Ascending aorta (tissue), 2 donors: ENCODE measurements at regions not wholly inside any gene's neighbourhood (a gene's known extent, or its start where the extent isn't known, plus 50 kb on each side); places are given as distances from the start of the nearest gene placed in this dataset.
"Not testable (repeated sequence)": the region's sequence is repeated elsewhere in the genome, so short reads cannot be mapped to it uniquely, and the experiment has no call there.

Experiments used
- DNase-seq, 2 donors: peaks; one replicate each; pipeline ENCODE4 v3.0.0-alpha.2; 2019; ENCODE audit warnings: low spot score in 2 of 2
- H3K27ac ChIP-seq, 2 donors: fragments of 200-600 bp; sonication (generic); one replicate each; pipeline ENCODE4 v1.5.1; 2016 to 2017; ENCODE audit warnings: mild to moderate bottlenecking in 1 of 2
- H3K27me3 ChIP-seq: fragments of 200-600 bp; sonication (generic); one replicate; pipeline ENCODE4 v1.5.1; 2017
- H3K36me3 ChIP-seq, 2 donors: fragments of 200-600 bp; sonication (generic); one replicate each; pipeline ENCODE4 v1.5.1; 2016
- H3K4me1 ChIP-seq, 2 donors: fragments of 200-600 bp; sonication (generic); one replicate each; pipeline ENCODE4 v1.5.1; 2016 to 2017; ENCODE audit warnings: mild to moderate bottlenecking in 1 of 2
- H3K4me3 ChIP-seq, 2 donors: fragments of 200-600 bp; sonication (generic); one replicate each; pipeline ENCODE4 v1.5.1; 2016 to 2017; ENCODE audit warnings: mild to moderate bottlenecking in 1 of 2
- H3K9me3 ChIP-seq, 2 donors: fragments of 200-600 bp; sonication (generic); one replicate each; pipeline ENCODE4 v1.5.1; 2016
- intact Hi-C: fragments of 100-400 bp; cut with DNase I; formaldehyde crosslinking; loops from one replicate; pipeline ENCODE4 v1.15.1; 2023
- TF ChIP-seq, protein P1 (sequence below), 3 experiments: fragments of 200-600 bp in 2 of 3; fragments of 450-650 bp in 1 of 3; sonication (generic) in 2 of 3; IDR thresholded peaks; one replicate each; pipeline ENCODE4 v1.5.1; 2016 to 2019; ENCODE audit warnings: antibody characterized with exemption in 3 of 3, mild to moderate bottlenecking in 1 of 3, moderate library complexity in 1 of 3

DNA sequence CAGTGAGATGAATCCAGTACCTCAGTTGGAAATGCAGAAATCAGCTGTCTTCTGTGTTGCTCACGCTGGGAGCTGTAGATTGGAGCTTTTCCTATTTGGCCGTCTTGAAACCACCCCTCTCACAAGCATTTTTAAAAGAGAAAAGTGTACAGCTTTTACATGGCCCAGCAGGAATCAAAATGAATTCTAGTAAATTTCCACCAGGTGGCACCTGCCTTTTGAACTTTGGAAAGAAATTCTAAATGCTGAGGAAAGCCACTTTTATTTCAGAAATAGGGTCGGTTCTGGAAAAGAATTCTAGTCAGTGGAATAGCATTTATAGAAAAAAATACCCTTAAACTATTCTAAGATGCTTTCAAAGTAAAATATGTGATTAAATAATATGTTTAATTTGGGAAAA, 647.8 kb downstream of the CD109 start:
- H3K9me3 ChIP-seq: no peaks in the 10 kb centered on the region
- intact Hi-C loops: loop anchor here (5.0 kb wide), 1 partner anchor 863 kb away; the partner anchor contains the start of gene COL12A1
- H3K4me1 ChIP-seq: no peaks in the 10 kb centered on the region
- H3K27ac ChIP-seq: no peak overlapping the region
- no peak for DNase-seq
- no peaks in the 10 kb centered on the region for H3K27me3 ChIP-seq
- H3K36me3 ChIP-seq: no peaks in the 10 kb centered on the region
- H3K4me3 ChIP-seq: no peak overlapping the region
- TF ChIP-seq, protein P1, sequence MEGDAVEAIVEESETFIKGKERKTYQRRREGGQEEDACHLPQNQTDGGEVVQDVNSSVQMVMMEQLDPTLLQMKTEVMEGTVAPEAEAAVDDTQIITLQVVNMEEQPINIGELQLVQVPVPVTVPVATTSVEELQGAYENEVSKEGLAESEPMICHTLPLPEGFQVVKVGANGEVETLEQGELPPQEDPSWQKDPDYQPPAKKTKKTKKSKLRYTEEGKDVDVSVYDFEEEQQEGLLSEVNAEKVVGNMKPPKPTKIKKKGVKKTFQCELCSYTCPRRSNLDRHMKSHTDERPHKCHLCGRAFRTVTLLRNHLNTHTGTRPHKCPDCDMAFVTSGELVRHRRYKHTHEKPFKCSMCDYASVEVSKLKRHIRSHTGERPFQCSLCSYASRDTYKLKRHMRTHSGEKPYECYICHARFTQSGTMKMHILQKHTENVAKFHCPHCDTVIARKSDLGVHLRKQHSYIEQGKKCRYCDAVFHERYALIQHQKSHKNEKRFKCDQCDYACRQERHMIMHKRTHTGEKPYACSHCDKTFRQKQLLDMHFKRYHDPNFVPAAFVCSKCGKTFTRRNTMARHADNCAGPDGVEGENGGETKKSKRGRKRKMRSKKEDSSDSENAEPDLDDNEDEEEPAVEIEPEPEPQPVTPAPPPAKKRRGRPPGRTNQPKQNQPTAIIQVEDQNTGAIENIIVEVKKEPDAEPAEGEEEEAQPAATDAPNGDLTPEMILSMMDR (IDR thresholded peaks at IDR 0.05): peak in 1 of 3 experiments; percentile 23

DNA sequence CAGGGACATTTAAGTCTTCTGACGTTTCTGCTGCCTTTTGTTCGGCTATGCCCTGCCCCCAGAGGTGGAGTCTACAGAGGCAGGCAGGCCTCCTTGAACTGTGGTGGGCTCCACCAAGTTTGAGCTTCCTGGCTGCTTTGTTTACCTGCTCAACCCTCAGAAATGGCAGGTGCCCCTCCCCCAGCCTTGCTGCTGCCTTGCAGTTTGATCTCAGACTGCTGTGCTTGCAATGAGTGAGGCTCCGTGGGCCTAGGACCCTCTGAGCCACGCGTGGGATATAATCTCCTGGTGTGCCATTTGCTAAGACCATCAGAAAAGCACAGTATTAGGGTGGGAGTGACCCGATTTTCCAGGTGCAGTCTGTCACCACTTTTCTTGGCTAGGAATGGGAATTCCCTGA, 647.3 kb downstream of the CD109 start:
- H3K36me3 ChIP-seq, H3K4me1 ChIP-seq, H3K4me3 ChIP-seq, DNase-seq, H3K9me3 ChIP-seq, H3K27ac ChIP-seq, H3K27me3 ChIP-seq: not testable (repeated sequence)
- intact Hi-C loops: loop anchor here (5.0 kb wide), 1 partner anchor 864 kb away; the partner anchor contains the start of gene COL12A1

DNA sequence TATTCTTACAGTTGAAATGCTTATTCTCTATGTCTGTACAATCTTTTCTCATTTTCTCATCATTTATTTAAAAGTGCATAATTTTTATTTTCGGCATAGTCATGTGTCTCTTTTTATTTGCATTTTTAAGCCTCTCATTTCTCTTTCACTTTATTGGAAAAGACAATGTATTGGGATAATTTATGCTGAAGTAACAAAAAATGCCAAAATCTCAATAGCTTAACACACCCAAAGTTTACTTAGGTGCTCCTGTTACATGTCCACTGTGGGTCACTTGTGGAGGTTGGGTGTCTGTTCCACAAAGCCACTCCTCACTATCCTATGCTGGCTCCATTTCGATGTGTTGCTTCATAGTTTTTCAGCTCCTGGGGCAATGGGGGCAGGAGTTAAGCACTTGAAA, 638.7 kb downstream of the CD109 start:
- TF ChIP-seq, protein P1 (IDR thresholded peaks at IDR 0.05): no peak
- Histone ChIP-seq H3K4me3 (no peak overlapping the region), H3K27me3 (no peaks in the 10 kb centered on the region), H3K27ac (no peak overlapping the region), H3K9me3 (no peaks in the 10 kb centered on the region), H3K36me3 (no peaks in the 10 kb centered on the region), H3K4me1 (no peaks in the 10 kb centered on the region)
- intact Hi-C loops: no loop called here
- no peak for DNase-seq

DNA sequence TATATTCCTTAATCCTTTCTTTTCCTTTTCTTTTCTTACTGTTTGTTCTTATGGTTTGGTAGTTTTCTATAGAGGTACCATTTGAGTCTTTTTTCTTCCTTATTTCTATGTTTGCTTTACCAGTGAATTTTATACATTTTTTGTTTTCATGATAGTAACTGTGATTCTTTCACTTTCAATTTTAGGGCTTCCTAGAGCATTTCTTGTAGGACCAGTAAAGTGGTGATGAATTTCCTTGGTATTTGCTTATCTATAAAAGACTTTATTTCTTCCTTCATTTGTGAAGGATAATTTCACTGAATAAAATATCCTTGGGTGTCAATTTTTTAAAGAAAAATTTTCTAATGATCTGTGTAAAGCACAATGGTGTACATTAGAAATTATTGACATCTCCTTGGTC, 637.4 kb downstream of the CD109 start:
- Histone ChIP-seq H3K4me1 (no peaks in the 10 kb centered on the region), H3K9me3 (no peaks in the 10 kb centered on the region), H3K36me3 (no peaks in the 10 kb centered on the region), H3K4me3 (no peak overlapping the region), H3K27me3 (no peaks in the 10 kb centered on the region), H3K27ac (no peak overlapping the region)
- no peak for DNase-seq
- intact Hi-C loops: no loop called here
- TF ChIP-seq, protein P1 (IDR thresholded peaks at IDR 0.05): no peak

DNA sequence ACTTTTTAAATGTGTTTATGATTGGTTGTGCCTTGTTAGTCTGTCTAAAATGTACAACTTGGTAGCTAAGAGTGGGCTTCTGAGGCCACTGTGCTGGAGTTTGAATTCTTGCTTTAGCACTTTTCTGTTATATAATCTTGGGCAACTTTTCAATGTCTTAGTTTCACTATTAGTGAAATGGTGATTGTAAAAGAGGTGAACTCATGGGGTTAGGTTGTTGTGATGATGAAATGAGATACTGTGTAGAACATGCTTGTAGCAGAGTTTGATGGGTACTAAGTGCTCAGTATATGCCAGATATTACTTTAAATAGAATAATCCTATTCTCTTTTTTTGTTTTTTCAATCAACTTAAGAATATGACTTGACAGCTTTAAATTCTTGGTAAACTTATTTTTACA, 624.7 kb downstream of the CD109 start:
- no peak overlapping the region for H3K4me3 ChIP-seq
- H3K27ac ChIP-seq: no peak overlapping the region
- no peaks in the 10 kb centered on the region for H3K27me3 ChIP-seq
- no peak for DNase-seq
- intact Hi-C loops: no loop called here
- H3K9me3 ChIP-seq: no peaks in the 10 kb centered on the region
- H3K36me3 ChIP-seq: no peaks in the 10 kb centered on the region
- TF ChIP-seq, protein P1 (IDR thresholded peaks at IDR 0.05): no peak
- no peaks in the 10 kb centered on the region for H3K4me1 ChIP-seq

DNA sequence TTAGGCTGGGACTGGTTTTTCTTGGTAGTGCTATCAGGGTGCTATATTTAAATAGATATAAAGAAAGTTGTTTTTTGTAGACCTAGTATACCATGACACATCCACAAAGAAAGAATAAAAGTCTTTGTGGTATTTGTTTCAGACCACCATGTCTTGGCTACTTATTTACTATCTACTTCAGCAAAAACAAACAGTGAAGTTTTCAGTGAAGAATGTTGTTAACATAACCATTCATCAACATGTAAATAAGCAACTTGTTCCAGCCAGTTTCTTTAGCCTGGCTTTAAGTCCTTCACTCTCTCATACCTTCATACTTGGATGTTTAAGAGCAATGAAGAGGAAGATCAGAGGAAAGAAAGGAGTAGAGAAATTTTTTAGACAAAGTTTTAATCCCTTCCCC, 624.1 kb downstream of the CD109 start:
- no peak for DNase-seq
- H3K4me3 ChIP-seq: no peak overlapping the region
- no peaks in the 10 kb centered on the region for H3K27me3 ChIP-seq
- TF ChIP-seq, protein P1 (IDR thresholded peaks at IDR 0.05): no peak
- H3K4me1 ChIP-seq: no peaks in the 10 kb centered on the region
- intact Hi-C loops: no loop called here
- no peaks in the 10 kb centered on the region for H3K36me3 ChIP-seq
- H3K27ac ChIP-seq: no peak overlapping the region
- no peaks in the 10 kb centered on the region for H3K9me3 ChIP-seq
